ENCODE measurements at regions not wholly inside any gene's neighbourhood (a gene's known extent, or its start where the extent isn't known, plus 50 kb on each side); places are given as distances from the start of the nearest gene placed in this dataset.

DNA sequence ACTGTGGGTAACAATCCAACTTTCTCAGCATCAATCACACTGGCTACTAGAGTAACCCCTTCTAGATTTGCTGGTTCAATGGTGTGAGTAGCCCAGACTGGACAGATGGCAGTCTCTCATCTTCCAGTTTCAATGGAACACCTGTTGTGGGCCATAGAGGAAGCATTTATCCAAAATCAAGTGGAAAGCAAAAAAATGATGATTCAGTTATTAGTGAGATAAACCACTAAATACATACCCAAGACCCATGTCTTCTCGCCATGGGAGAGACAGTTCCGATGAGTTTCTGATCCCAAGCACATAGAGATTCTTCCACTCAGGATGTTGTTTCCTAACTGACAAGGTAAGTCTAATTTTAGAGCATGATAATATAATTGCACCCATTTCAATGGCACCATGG is 194.0 kb downstream of the IRS1 start:
- TF ChIP-seq CTCF (IDR thresholded peaks at IDR 0.05) (no peak), POLR2A (IDR thresholded peaks at IDR 0.05) (no peak)

Measured in heart left ventricle (tissue), 13 donors.